ENCODE measurements at regions not wholly inside any gene's neighbourhood (a gene's known extent, or its start where the extent isn't known, plus 50 kb on each side); places are given as distances from the start of the nearest gene placed in this dataset.

GRCh38 chr20:41881466-41882046, 263.4 kb upstream of the CHD6 start:
- no peak overlapping the region for H3K4me3 ChIP-seq
- no peaks in the 10 kb centered on the region for H3K27me3 ChIP-seq (replicated peaks; ENCODE audit: insufficient read depth)
- no peaks in the 10 kb centered on the region for H3K9me3 ChIP-seq (ENCODE audit: low read depth)
- H4K20me1 ChIP-seq (ENCODE audit: insufficient read depth), result no peaks in the 10 kb centered on the region
- no peak overlapping the region for H3K9ac ChIP-seq
- H3K79me2 ChIP-seq (ENCODE audit: insufficient read depth), result no peaks in the 10 kb centered on the region
- TF ChIP-seq EZH2phosphoT487 (IDR thresholded peaks at IDR 0.05; ENCODE audit: insufficient read depth, low read depth) (no peak), EZH2 (IDR thresholded peaks at IDR 0.05; ENCODE audit: insufficient read depth, poor library complexity, severe bottlenecking) (no peak)
- WGBS, 2 experiments (ENCODE audit: low coverage in 1 of 2, low lambda C conversion rate in 2 of 2, missing lambda C conversion rate in 2 of 2), result 35 to 47% methylated on average over 1 of the region's 1 CpG
- H2AFZ ChIP-seq, result no peak overlapping the region
- H3K36me3 ChIP-seq (ENCODE audit: low read depth), result no peaks in the 10 kb centered on the region
- no peak for DNase-seq
- in situ Hi-C loops (cut with MboI), result no loop called here
- H3F3A ChIP-seq (ENCODE audit: insufficient read depth), result no peaks in the 10 kb centered on the region
- H3K4me2 ChIP-seq (ENCODE audit: unreplicated experiment), result no peak overlapping the region
- no peaks in the 10 kb centered on the region for H3K9me2 ChIP-seq (ENCODE audit: insufficient read depth)
- no peak overlapping the region for H3K27ac ChIP-seq
- H3K4me1 ChIP-seq (ENCODE audit: insufficient read depth), result no peaks in the 10 kb centered on the region

GRCh38 chr20:41879123-41879522, 260.9 kb upstream of the CHD6 start:
- in situ Hi-C loops (cut with MboI), result no loop called here

DNA sequence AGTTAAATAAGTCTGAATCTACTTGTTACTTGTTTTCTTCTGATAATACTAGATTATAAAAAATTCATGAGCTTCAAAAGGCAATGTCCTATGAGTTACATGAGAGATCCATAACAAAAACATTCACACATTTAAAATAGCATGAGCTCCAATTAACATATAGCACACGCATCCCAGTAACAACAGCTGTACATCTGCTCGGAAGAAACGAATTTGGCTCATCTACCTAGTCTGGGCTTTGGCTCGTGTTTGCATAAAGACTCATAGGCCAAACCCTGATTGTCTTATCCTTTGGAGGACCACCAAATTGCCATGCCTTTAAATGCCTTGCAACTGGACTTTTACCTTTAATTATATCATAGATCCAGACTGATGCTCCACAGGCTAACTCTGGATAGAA, 259.7 kb upstream of the CHD6 start:
- DNase-seq, result no peak
- no peaks in the 10 kb centered on the region for H3K9me2 ChIP-seq (ENCODE audit: insufficient read depth)
- WGBS, 2 experiments (ENCODE audit: low coverage in 1 of 2, low lambda C conversion rate in 2 of 2, missing lambda C conversion rate in 2 of 2), result 40 to 47% methylated on average over 4 of the region's 4 CpGs
- H3K9me3 ChIP-seq (ENCODE audit: low read depth), result no peaks in the 10 kb centered on the region
- no peak overlapping the region for H3K4me2 ChIP-seq (ENCODE audit: unreplicated experiment)
- H3K27me3 ChIP-seq (replicated peaks; ENCODE audit: insufficient read depth), result no peaks in the 10 kb centered on the region
- no peaks in the 10 kb centered on the region for H3F3A ChIP-seq (ENCODE audit: insufficient read depth)
- H2AFZ ChIP-seq, result no peak overlapping the region
- no peaks in the 10 kb centered on the region for H4K20me1 ChIP-seq (ENCODE audit: insufficient read depth)
- H3K4me1 ChIP-seq (ENCODE audit: insufficient read depth), result no peaks in the 10 kb centered on the region
- in situ Hi-C loops (cut with MboI), result no loop called here
- no peaks in the 10 kb centered on the region for H3K36me3 ChIP-seq (ENCODE audit: low read depth)
- H3K4me3 ChIP-seq, result no peak overlapping the region
- no peak overlapping the region for H3K9ac ChIP-seq
- H3K79me2 ChIP-seq (ENCODE audit: insufficient read depth), result no peaks in the 10 kb centered on the region
- TF ChIP-seq EZH2 (IDR thresholded peaks at IDR 0.05; ENCODE audit: insufficient read depth, poor library complexity, severe bottlenecking) (no peak), EZH2phosphoT487 (IDR thresholded peaks at IDR 0.05; ENCODE audit: insufficient read depth, low read depth) (no peak)
- no peak overlapping the region for H3K27ac ChIP-seq

More at GRCh38 chr20:41879123-41879522, 260.9 kb upstream of the CHD6 start:
- Histone ChIP-seq H4K20me1 (ENCODE audit: insufficient read depth) (no peaks in the 10 kb centered on the region), H3K4me3 (no peak overlapping the region), H3K36me3 (ENCODE audit: low read depth) (no peaks in the 10 kb centered on the region), H3K9me3 (ENCODE audit: low read depth) (no peaks in the 10 kb centered on the region), H3K79me2 (ENCODE audit: insufficient read depth) (no peaks in the 10 kb centered on the region), H3K27ac (no peak overlapping the region), H3K4me2 (ENCODE audit: unreplicated experiment) (no peak overlapping the region), H3F3A (ENCODE audit: insufficient read depth) (no peaks in the 10 kb centered on the region), H3K4me1 (ENCODE audit: insufficient read depth) (no peaks in the 10 kb centered on the region), H3K9ac (no peak overlapping the region), H3K27me3 (replicated peaks; ENCODE audit: insufficient read depth) (no peaks in the 10 kb centered on the region), H2AFZ (no peak overlapping the region), H3K9me2 (ENCODE audit: insufficient read depth) (no peaks in the 10 kb centered on the region)
- no peak for DNase-seq
- TF ChIP-seq EZH2phosphoT487 (IDR thresholded peaks at IDR 0.05; ENCODE audit: insufficient read depth, low read depth) (no peak), EZH2 (IDR thresholded peaks at IDR 0.05; ENCODE audit: insufficient read depth, poor library complexity, severe bottlenecking) (no peak)
- 3 to 5% methylated on average over 2 of the region's 2 CpGs for WGBS, 2 experiments (ENCODE audit: low coverage in 1 of 2, low lambda C conversion rate in 2 of 2, missing lambda C conversion rate in 2 of 2)

- in situ Hi-C loops (cut with MboI), result no loop called here
- H2AFZ ChIP-seq, result no peak overlapping the region
Measured at GRCh38 chr20:41874658-41875057, 256.5 kb upstream of the CHD6 start.

GRCh38 chr20:41872930-41873329, 254.8 kb upstream of the CHD6 start:
- TF ChIP-seq EZH2 (IDR thresholded peaks at IDR 0.05; ENCODE audit: insufficient read depth, poor library complexity, severe bottlenecking) (no peak), EZH2phosphoT487 (IDR thresholded peaks at IDR 0.05; ENCODE audit: insufficient read depth, low read depth) (no peak)
- Histone ChIP-seq H3K9ac (no peak overlapping the region), H3K9me2 (ENCODE audit: insufficient read depth) (no peaks in the 10 kb centered on the region), H3F3A (ENCODE audit: insufficient read depth) (no peaks in the 10 kb centered on the region), H3K4me1 (ENCODE audit: insufficient read depth) (no peaks in the 10 kb centered on the region), H2AFZ (no peak overlapping the region), H3K4me3 (no peak overlapping the region), H3K4me2 (ENCODE audit: unreplicated experiment) (no peak overlapping the region), H3K79me2 (ENCODE audit: insufficient read depth) (no peaks in the 10 kb centered on the region), H4K20me1 (ENCODE audit: insufficient read depth) (no peaks in the 10 kb centered on the region), H3K36me3 (ENCODE audit: low read depth) (no peaks in the 10 kb centered on the region), H3K27me3 (replicated peaks; ENCODE audit: insufficient read depth) (no peaks in the 10 kb centered on the region), H3K27ac (no peak overlapping the region), H3K9me3 (ENCODE audit: low read depth) (no peaks in the 10 kb centered on the region)
- in situ Hi-C loops (cut with MboI), result no loop called here
- DNase-seq, result no peak
- WGBS, 2 experiments (ENCODE audit: low coverage in 1 of 2, low lambda C conversion rate in 2 of 2, missing lambda C conversion rate in 2 of 2), result 35 to 41% methylated on average over 4 of the region's 4 CpGs

More at GRCh38 chr20:41874658-41875057, 256.5 kb upstream of the CHD6 start:
- H3K79me2 ChIP-seq (ENCODE audit: insufficient read depth), result no peaks in the 10 kb centered on the region
- no peaks in the 10 kb centered on the region for H3K9me3 ChIP-seq (ENCODE audit: low read depth)
- WGBS, 2 experiments (ENCODE audit: low coverage in 1 of 2, low lambda C conversion rate in 2 of 2, missing lambda C conversion rate in 2 of 2), result 0 to 7% methylated on average over 1 of the region's 1 CpG
- no peak for DNase-seq
- no peaks in the 10 kb centered on the region for H3K4me1 ChIP-seq (ENCODE audit: insufficient read depth)
- no peaks in the 10 kb centered on the region for H3K9me2 ChIP-seq (ENCODE audit: insufficient read depth)
- H3K4me3 ChIP-seq, result no peak overlapping the region
- no peak overlapping the region for H3K4me2 ChIP-seq (ENCODE audit: unreplicated experiment)
- H3K27me3 ChIP-seq (replicated peaks; ENCODE audit: insufficient read depth), result no peaks in the 10 kb centered on the region
- TF ChIP-seq EZH2phosphoT487 (IDR thresholded peaks at IDR 0.05; ENCODE audit: insufficient read depth, low read depth) (no peak), EZH2 (IDR thresholded peaks at IDR 0.05; ENCODE audit: insufficient read depth, poor library complexity, severe bottlenecking) (no peak)
- no peaks in the 10 kb centered on the region for H3K36me3 ChIP-seq (ENCODE audit: low read depth)
- H3F3A ChIP-seq (ENCODE audit: insufficient read depth), result no peaks in the 10 kb centered on the region
- H3K9ac ChIP-seq, result no peak overlapping the region
- no peaks in the 10 kb centered on the region for H4K20me1 ChIP-seq (ENCODE audit: insufficient read depth)
- H3K27ac ChIP-seq, result no peak overlapping the region
